IPS-18a (cell line): ENCODE measurements at regions not wholly inside any gene's neighbourhood (a gene's known extent, or its start where the extent isn't known, plus 50 kb on each side); places are given as distances from the start of the nearest gene placed in this dataset.

Experiments used
- H3K27ac ChIP-seq: one replicate; pipeline ENCODE4 v1.5.1; 2013; ENCODE audit warnings: low read length
- H3K27me3 ChIP-seq: one replicate; pipeline ENCODE4 v1.6.1; 2013; ENCODE audit warnings: mild to moderate bottlenecking, low read length; ENCODE audit not compliant: control insufficient read depth, insufficient read depth
- H3K36me3 ChIP-seq: one replicate; pipeline ENCODE4 v1.6.1; 2013; ENCODE audit warnings: low read depth, low read length; ENCODE audit not compliant: control insufficient read depth
- H3K4me1 ChIP-seq: one replicate; pipeline ENCODE4 v1.6.1; 2013; ENCODE audit warnings: low read depth, low read length; ENCODE audit not compliant: control insufficient read depth
- H3K4me3 ChIP-seq: one replicate; pipeline ENCODE4 v1.5.1; 2013; ENCODE audit warnings: low read length
- H3K9ac ChIP-seq: one replicate; pipeline ENCODE4 v1.6.1; 2013; ENCODE audit warnings: mild to moderate bottlenecking, low read length, moderate library complexity
- H3K9me3 ChIP-seq: one replicate; pipeline ENCODE4 v1.6.1; 2013; ENCODE audit warnings: low read depth, low read length; ENCODE audit not compliant: control insufficient read depth

GRCh38 chr7:46296526-46296925, 375.5 kb upstream of the IGFBP3 start:
- H3K4me1 ChIP-seq, result no peaks in the 10 kb centered on the region
- H3K36me3 ChIP-seq, result no peaks in the 10 kb centered on the region
- H3K9ac ChIP-seq, result no peak overlapping the region
- no peak overlapping the region for H3K4me3 ChIP-seq
- H3K9me3 ChIP-seq, result no peaks in the 10 kb centered on the region
- no peak overlapping the region for H3K27ac ChIP-seq
- no peaks in the 10 kb centered on the region for H3K27me3 ChIP-seq

- Histone ChIP-seq H3K9ac (no peak overlapping the region), H3K27ac (no peak overlapping the region), H3K36me3 (no peaks in the 10 kb centered on the region), H3K27me3 (no peaks in the 10 kb centered on the region), H3K4me1 (no peaks in the 10 kb centered on the region), H3K9me3 (no peaks in the 10 kb centered on the region), H3K4me3 (no peak overlapping the region)
These were observed 373.3 kb upstream of the IGFBP3 start for GRCh38 chr7:46294381-46294780.

- H3K36me3 ChIP-seq, result no peaks in the 10 kb centered on the region
- H3K27me3 ChIP-seq, result no peaks in the 10 kb centered on the region
- H3K4me1 ChIP-seq, result no peaks in the 10 kb centered on the region
- no peak overlapping the region for H3K9ac ChIP-seq
- H3K4me3 ChIP-seq, result no peak overlapping the region
- no peak overlapping the region for H3K27ac ChIP-seq
- H3K9me3 ChIP-seq, result no peaks in the 10 kb centered on the region
These were observed 371.7 kb upstream of the IGFBP3 start for GRCh38 chr7:46292741-46293140.

- no peak overlapping the region for H3K27ac ChIP-seq
- H3K4me1 ChIP-seq, result no peaks in the 10 kb centered on the region
- H3K36me3 ChIP-seq, result no peaks in the 10 kb centered on the region
- no peaks in the 10 kb centered on the region for H3K27me3 ChIP-seq
- H3K9me3 ChIP-seq, result no peaks in the 10 kb centered on the region
- H3K4me3 ChIP-seq, result no peak overlapping the region
- H3K9ac ChIP-seq, result no peak overlapping the region
These were observed 370.6 kb upstream of the IGFBP3 start for GRCh38 chr7:46291601-46292150.

- no peak overlapping the region for H3K27ac ChIP-seq
- no peak overlapping the region for H3K4me3 ChIP-seq
- no peak overlapping the region for H3K9ac ChIP-seq
- H3K36me3 ChIP-seq, result no peaks in the 10 kb centered on the region
- H3K27me3 ChIP-seq, result no peaks in the 10 kb centered on the region
- no peaks in the 10 kb centered on the region for H3K4me1 ChIP-seq
- H3K9me3 ChIP-seq, result no peaks in the 10 kb centered on the region
These were observed 370.0 kb upstream of the IGFBP3 start for GRCh38 chr7:46291050-46291438.

- H3K27ac ChIP-seq, result no peak overlapping the region
- H3K36me3 ChIP-seq, result no peaks in the 10 kb centered on the region
- no peak overlapping the region for H3K9ac ChIP-seq
These were observed 369.4 kb upstream of the IGFBP3 start for GRCh38 chr7:46290374-46291049.

GRCh38 chr7:46288861-46289260, 367.8 kb upstream of the IGFBP3 start:
- Histone ChIP-seq H3K36me3 (no peaks in the 10 kb centered on the region), H3K27me3 (no peaks in the 10 kb centered on the region), H3K4me1 (peaks cover 5% of the 10 kb centered on the region), H3K9me3 (no peaks in the 10 kb centered on the region), H3K9ac (no peak overlapping the region), H3K4me3 (no peak overlapping the region), H3K27ac (no peak overlapping the region)

More at GRCh38 chr7:46290374-46291049, 369.4 kb upstream of the IGFBP3 start:
- no peaks in the 10 kb centered on the region for H3K4me1 ChIP-seq
- H3K4me3 ChIP-seq, result no peak overlapping the region
- H3K27me3 ChIP-seq, result no peaks in the 10 kb centered on the region
- H3K9me3 ChIP-seq, result no peaks in the 10 kb centered on the region

- no peaks in the 10 kb centered on the region for H3K9me3 ChIP-seq
- no peaks in the 10 kb centered on the region for H3K36me3 ChIP-seq
- H3K4me1 ChIP-seq, result peaks cover 13% of the 10 kb centered on the region
- H3K9ac ChIP-seq, result no peak overlapping the region
- no peak overlapping the region for H3K4me3 ChIP-seq
- H3K27ac ChIP-seq, result no peak overlapping the region
- no peaks in the 10 kb centered on the region for H3K27me3 ChIP-seq
These were observed 366.9 kb upstream of the IGFBP3 start for GRCh38 chr7:46288010-46288409.

GRCh38 chr7:46286957-46287356, 365.9 kb upstream of the IGFBP3 start:
- Histone ChIP-seq H3K27me3 (no peaks in the 10 kb centered on the region), H3K9ac (no peak overlapping the region), H3K9me3 (no peaks in the 10 kb centered on the region), H3K27ac (no peak overlapping the region), H3K4me3 (no peak overlapping the region), H3K36me3 (no peaks in the 10 kb centered on the region), H3K4me1 (peaks cover 22% of the 10 kb centered on the region)

- no peaks in the 10 kb centered on the region for H3K36me3 ChIP-seq
- H3K27me3 ChIP-seq, result no peaks in the 10 kb centered on the region
- no peak overlapping the region for H3K27ac ChIP-seq
- H3K9ac ChIP-seq, result no peak overlapping the region
- peaks cover 26% of the 10 kb centered on the region for H3K4me1 ChIP-seq
- no peaks in the 10 kb centered on the region for H3K9me3 ChIP-seq
- no peak overlapping the region for H3K4me3 ChIP-seq
These were observed 365.3 kb upstream of the IGFBP3 start for GRCh38 chr7:46286356-46286755.

- no peak overlapping the region for H3K4me3 ChIP-seq
- peaks cover 31% of the 10 kb centered on the region for H3K4me1 ChIP-seq
- no peak overlapping the region for H3K9ac ChIP-seq
- no peaks in the 10 kb centered on the region for H3K36me3 ChIP-seq
- H3K9me3 ChIP-seq, result no peaks in the 10 kb centered on the region
- H3K27ac ChIP-seq, result no peak overlapping the region
- no peaks in the 10 kb centered on the region for H3K27me3 ChIP-seq
These were observed 364.8 kb upstream of the IGFBP3 start for GRCh38 chr7:46285878-46286277.

GRCh38 chr7:46283852-46284251, 362.8 kb upstream of the IGFBP3 start:
- no peak overlapping the region for H3K4me3 ChIP-seq
- H3K4me1 ChIP-seq, result peaks cover 34% of the 10 kb centered on the region
- no peak overlapping the region for H3K27ac ChIP-seq
- H3K36me3 ChIP-seq, result no peaks in the 10 kb centered on the region
- H3K27me3 ChIP-seq, result no peaks in the 10 kb centered on the region
- no peak overlapping the region for H3K9ac ChIP-seq
- no peaks in the 10 kb centered on the region for H3K9me3 ChIP-seq
